Neural cell (in vitro differentiated cells): ENCODE measurements at regions not wholly inside any gene's neighbourhood (a gene's known extent, or its start where the extent isn't known, plus 50 kb on each side); places are given as distances from the start of the nearest gene placed in this dataset.

Experiments
- H2AFZ ChIP-seq: fragments of 200-600, 300-800 bp; sonication (generic), shearing (Covaris generic); 2 replicates; pipeline ENCODE4 v1.6.0; 2014; ENCODE audit warnings: low read depth, mild to moderate bottlenecking, antibody characterized with exemption, low read length, moderate library complexity
- H3F3A ChIP-seq: fragments of 200-600 bp; shearing (Covaris generic); 2 replicates; pipeline ENCODE4 v1.6.1; 2016; ENCODE audit warnings: mild to moderate bottlenecking, moderate library complexity, mixed read lengths, antibody characterized with exemption, low read length; ENCODE audit not compliant: insufficient read depth, poor library complexity, severe bottlenecking
- H3K27ac ChIP-seq: fragments of 200-600, 300-800 bp; sonication (generic), shearing (Covaris generic); 2 replicates; pipeline ENCODE4 v1.5.1; 2014; ENCODE audit warnings: mild to moderate bottlenecking, low read length, moderate library complexity
- H3K27me3 ChIP-seq: fragments of 300-800, 200-600 bp; sonication (generic), shearing (Covaris generic); 2 replicates; pipeline ENCODE4 v1.6.0; 2014; ENCODE audit warnings: mild to moderate bottlenecking, low read depth, low read length, moderate library complexity; ENCODE audit not compliant: insufficient read depth
- H3K36me3 ChIP-seq: fragments of 300-800, 200-600 bp; sonication (generic), shearing (Covaris generic); 2 replicates; pipeline ENCODE4 v1.5.1; 2014; ENCODE audit warnings: mild to moderate bottlenecking, antibody characterized with exemption, low read length, moderate library complexity; ENCODE audit not compliant: insufficient read depth
- H3K4me2 ChIP-seq: fragments of 300-800, 200-600 bp; sonication (generic), shearing (Covaris generic); 2 replicates; pipeline ENCODE4 v1.6.0; 2014; ENCODE audit warnings: mild to moderate bottlenecking, low read length
- H3K4me3 ChIP-seq: fragments of 300-800, 200-600 bp; sonication (generic), shearing (Covaris generic); 2 replicates; pipeline ENCODE4 v1.5.1; 2014; ENCODE audit warnings: mild to moderate bottlenecking, low read length, moderate library complexity
- H3K79me2 ChIP-seq: fragments of 200-600 bp; shearing (Covaris generic); replicated peaks from 2 replicates; pipeline ENCODE4 v1.6.0; 2014; ENCODE audit warnings: mild to moderate bottlenecking, low read length, moderate library complexity; ENCODE audit not compliant: insufficient read depth
- H3K9ac ChIP-seq: fragments of 300-800, 200-600 bp; sonication (generic), shearing (Covaris generic); 2 replicates; pipeline ENCODE4 v1.6.1; 2016; ENCODE audit warnings: mild to moderate bottlenecking, low read length, mixed read lengths
- H3K9me2 ChIP-seq: fragments of 200-600 bp; shearing (Covaris generic); 2 replicates; pipeline ENCODE4 v1.6.1; 2016; ENCODE audit warnings: mild to moderate bottlenecking, low read length, mixed read lengths; ENCODE audit not compliant: insufficient read depth
- H3K9me3 ChIP-seq: fragments of 200-600, 300-800 bp; sonication (generic), shearing (Covaris generic); 2 replicates; pipeline ENCODE4 v1.6.1; 2016; ENCODE audit warnings: mild to moderate bottlenecking, mixed run types, low read length, moderate library complexity, mixed read lengths
- H4K20me1 ChIP-seq: fragments of 200-600 bp; shearing (Covaris generic); 2 replicates; pipeline ENCODE4 v1.6.1; 2016; ENCODE audit warnings: mild to moderate bottlenecking, mixed run types; ENCODE audit not compliant: insufficient read depth
- CTCF ChIP-seq: fragments of 450-650 bp; IDR thresholded peaks from 2 replicates; pipeline ENCODE4 v1.5.1; 2014; ENCODE audit warnings: antibody characterized with exemption, mild to moderate bottlenecking, moderate library complexity; ENCODE audit not compliant: poor library complexity, severe bottlenecking
- EP300 ChIP-seq: fragments of 450-650 bp; conservative IDR thresholded peaks from 2 replicates; pipeline ENCODE4 v1.6.1; 2014; ENCODE audit warnings: antibody characterized with exemption, mild to moderate bottlenecking, moderate library complexity; ENCODE audit not compliant: poor library complexity, severe bottlenecking
- EZH2 ChIP-seq: fragments of 200-600, 300-800 bp; shearing (Covaris generic), sonication (generic); IDR thresholded peaks from 2 replicates; pipeline ENCODE4 v1.6.1; 2014; ENCODE audit warnings: antibody characterized with exemption, low read length, borderline replicate concordance, mild to moderate bottlenecking; ENCODE audit not compliant: insufficient read depth, poor library complexity, severe bottlenecking
- MXI1 ChIP-seq: fragments of 450-650 bp; conservative IDR thresholded peaks from 2 replicates; pipeline ENCODE4 v1.6.1; 2014; ENCODE audit warnings: antibody characterized with exemption, mild to moderate bottlenecking; ENCODE audit not compliant: poor library complexity, severe bottlenecking
- POLR2AphosphoS5 ChIP-seq: IDR thresholded peaks from 2 replicates; pipeline ENCODE4 v1.6.1; 2012
- RAD21 ChIP-seq: fragments of 450-650 bp; conservative IDR thresholded peaks from 2 replicates; pipeline ENCODE4 v1.6.1; 2014; ENCODE audit warnings: antibody characterized with exemption, mild to moderate bottlenecking, moderate library complexity
- REST ChIP-seq: IDR thresholded peaks from 2 replicates; pipeline ENCODE4 v1.6.1; 2012; ENCODE audit warnings: borderline replicate concordance
- SMC3 ChIP-seq: fragments of 450-650 bp; conservative IDR thresholded peaks from 2 replicates; pipeline ENCODE4 v1.6.1; 2014; ENCODE audit warnings: antibody characterized with exemption, mild to moderate bottlenecking, moderate library complexity; ENCODE audit not compliant: poor library complexity
- TAF1 ChIP-seq: IDR thresholded peaks from 2 replicates; pipeline ENCODE4 v1.6.1; 2012; ENCODE audit warnings: low read depth

- Histone ChIP-seq H3F3A (no peaks in the 10 kb centered on the region), H3K27ac (no peak overlapping the region), H4K20me1 (no peaks in the 10 kb centered on the region), H3K9me3 (no peaks in the 10 kb centered on the region), H3K4me2 (no peak overlapping the region), H2AFZ (no peak overlapping the region), H3K4me3 (no peak overlapping the region), H3K9me2 (no peaks in the 10 kb centered on the region), H3K9ac (no peak overlapping the region), H3K27me3 (no peaks in the 10 kb centered on the region), H3K79me2 (no peaks in the 10 kb centered on the region), H3K36me3 (no peaks in the 10 kb centered on the region)
- TF ChIP-seq MXI1 (no peak), SMC3 (no peak), EP300 (no peak), POLR2AphosphoS5 (no peak), EZH2 (no peak), RAD21 (no peak), CTCF (no peak), TAF1 (no peak), REST (no peak)
These were observed 546.8 kb upstream of the B3GAT1 start for GRCh38 chr11:134958870-134959269.

GRCh38 chr11:134958336-134958640 lies 546.2 kb upstream of the B3GAT1 start:
- H4K20me1 ChIP-seq = no peaks in the 10 kb centered on the region
- no peak overlapping the region for H3K27ac ChIP-seq
- H2AFZ ChIP-seq = no peak overlapping the region
- H3K4me2 ChIP-seq = no peak overlapping the region
- no peak overlapping the region for H3K4me3 ChIP-seq
- H3K9me3 ChIP-seq = no peaks in the 10 kb centered on the region
- H3K9me2 ChIP-seq = no peaks in the 10 kb centered on the region
- H3K27me3 ChIP-seq = no peaks in the 10 kb centered on the region
- no peaks in the 10 kb centered on the region for H3F3A ChIP-seq
- H3K79me2 ChIP-seq = no peaks in the 10 kb centered on the region
- TF ChIP-seq REST (no peak), CTCF (no peak), POLR2AphosphoS5 (no peak), TAF1 (no peak), EP300 (no peak), RAD21 (no peak), MXI1 (no peak), SMC3 (no peak), EZH2 (no peak)
- no peaks in the 10 kb centered on the region for H3K36me3 ChIP-seq
- no peak overlapping the region for H3K9ac ChIP-seq
